IPS-18c (cell line): ENCODE measurements at regions not wholly inside any gene's neighbourhood (a gene's known extent, or its start where the extent isn't known, plus 50 kb on each side); places are given as distances from the start of the nearest gene placed in this dataset.
"Not testable (repeated sequence)": the region's sequence is repeated elsewhere in the genome, so short reads cannot be mapped to it uniquely, and the experiment has no call there.

Source experiments
- H3K4me3 ChIP-seq: 2 replicates; pipeline ENCODE4 v1.7.0; 2013; ENCODE audit warnings: low read depth, mild to moderate bottlenecking, low read length, moderate library complexity; ENCODE audit not compliant: insufficient read depth
- H3K9me3 ChIP-seq: one replicate; pipeline ENCODE4 v1.6.1; 2013; ENCODE audit warnings: mild to moderate bottlenecking, low read length, moderate library complexity; ENCODE audit not compliant: control insufficient read depth, insufficient read depth

DNA sequence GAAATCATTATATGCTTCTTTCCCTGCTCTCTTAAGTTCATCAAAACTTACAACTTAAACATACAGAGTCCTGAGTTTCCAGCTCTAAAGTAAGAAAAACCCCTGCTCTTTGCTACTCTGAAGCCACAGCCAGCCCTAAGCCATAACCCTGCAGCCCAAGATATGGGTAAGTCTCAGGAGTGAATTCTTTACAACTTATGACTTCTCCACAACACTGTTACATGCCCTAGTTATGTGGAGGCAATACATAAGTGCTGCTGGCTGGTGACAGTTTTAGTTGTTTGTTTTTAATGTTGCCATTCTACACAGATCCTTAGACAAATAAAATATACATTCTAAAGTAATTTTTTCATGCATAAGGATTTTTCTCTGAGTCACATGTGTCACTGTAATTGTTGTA is 100.2 kb downstream of the FBXO8 start:
- H3K9me3 ChIP-seq, result no peaks in the 10 kb centered on the region

DNA sequence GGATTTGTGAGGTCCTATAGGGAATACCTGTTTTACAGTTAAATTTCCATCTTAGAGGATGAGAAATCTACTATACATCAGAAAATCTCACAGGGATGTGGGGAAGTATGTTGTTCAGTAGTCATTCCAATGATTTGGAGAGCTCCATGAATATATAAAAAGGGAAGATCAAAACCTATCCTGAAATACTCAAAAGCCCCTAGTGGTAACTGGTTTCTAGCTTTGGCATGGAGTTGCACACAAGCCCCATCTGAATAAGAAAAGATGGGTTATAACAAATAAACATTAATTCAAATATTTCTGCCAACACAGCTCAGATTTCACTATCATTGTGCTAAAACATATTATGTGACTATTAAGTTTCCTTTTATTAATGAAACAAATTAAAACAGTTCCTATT is 101.6 kb downstream of the FBXO8 start:
- H3K4me3 ChIP-seq, result no peak overlapping the region
- H3K9me3 ChIP-seq, result no peaks in the 10 kb centered on the region

More for the DNA sequence above, 100.2 kb downstream of the FBXO8 start:
- H3K4me3 ChIP-seq, result no peak overlapping the region

DNA sequence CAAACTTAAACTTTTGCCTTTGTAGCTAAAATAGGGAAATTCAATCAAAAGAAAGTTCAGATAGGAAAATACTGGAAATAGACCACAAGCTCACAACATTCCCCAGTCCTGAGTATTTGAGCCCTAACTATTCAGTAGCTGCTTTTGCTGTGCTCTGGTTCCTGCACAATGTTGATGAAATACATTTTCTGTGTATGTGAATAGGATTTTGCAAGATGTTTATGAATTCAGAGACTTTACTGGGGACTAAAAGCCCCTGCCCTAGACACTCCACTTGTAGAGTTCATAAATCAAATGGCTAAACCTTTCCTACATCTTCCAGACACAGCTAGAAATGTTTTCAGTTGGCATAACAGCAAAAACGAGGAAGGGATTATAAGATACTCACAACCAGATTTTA is 105.9 kb downstream of the FBXO8 start:
- Histone ChIP-seq H3K9me3 (no peaks in the 10 kb centered on the region), H3K4me3 (no peak overlapping the region)

DNA sequence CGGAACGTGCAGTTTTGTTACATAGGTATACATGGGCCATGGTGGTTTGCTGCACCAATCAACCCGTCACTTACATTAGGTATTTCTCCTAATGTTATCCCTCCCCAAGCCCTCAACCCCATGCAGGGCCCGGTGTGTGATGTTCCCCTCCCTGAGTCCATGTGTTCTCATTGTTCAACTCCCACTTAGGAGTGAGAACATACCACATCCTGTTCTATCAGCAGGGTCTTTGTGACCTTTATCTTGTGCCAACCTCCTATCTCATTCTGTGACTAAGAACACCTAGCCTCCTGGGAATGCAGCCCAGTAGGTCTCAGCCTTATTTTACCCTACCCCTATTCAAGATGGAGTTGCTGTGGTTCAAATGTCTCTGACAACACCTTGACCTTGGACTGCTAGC is 107.6 kb downstream of the FBXO8 start:
- H3K9me3 ChIP-seq, H3K4me3 ChIP-seq: not testable (repeated sequence)

DNA sequence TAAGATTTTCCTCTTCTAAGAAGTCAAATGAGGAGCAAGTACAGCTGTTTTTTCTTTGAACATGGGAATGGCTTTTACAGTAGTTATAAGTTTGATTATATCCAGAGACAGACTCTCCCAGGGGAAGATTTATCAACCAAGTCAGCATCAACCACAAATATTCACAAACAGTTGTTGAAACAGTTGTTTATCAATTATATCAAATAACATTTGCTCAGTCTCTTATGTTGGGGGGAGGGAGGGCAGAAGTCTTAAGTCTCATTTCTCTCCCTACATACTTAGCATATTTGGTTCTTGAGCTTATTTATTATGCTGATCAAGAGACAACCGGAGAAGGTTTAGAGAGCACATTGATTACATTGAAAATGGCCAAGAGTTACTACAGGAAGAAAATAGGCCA is 110.1 kb downstream of the FBXO8 start:
- Histone ChIP-seq H3K4me3 (no peak overlapping the region), H3K9me3 (no peaks in the 10 kb centered on the region)

DNA sequence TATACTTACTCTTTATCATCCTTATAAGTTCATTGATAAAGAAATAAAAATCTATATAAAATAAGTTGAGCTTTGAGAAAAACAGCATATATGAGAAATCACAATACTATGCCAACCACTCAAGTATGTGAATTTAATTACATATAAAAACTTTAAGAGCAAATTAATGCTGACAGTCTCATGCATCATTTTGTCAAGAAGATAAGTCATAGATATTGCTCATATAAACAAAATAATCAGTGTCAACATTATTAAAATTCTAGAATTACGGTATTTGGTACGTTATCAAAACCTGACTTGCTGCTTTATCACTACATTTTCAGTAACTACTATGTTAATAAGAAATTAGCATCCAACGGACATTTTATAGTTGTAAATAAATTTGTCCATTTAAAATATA is 111.2 kb downstream of the FBXO8 start:
- no peaks in the 10 kb centered on the region for H3K9me3 ChIP-seq
- H3K4me3 ChIP-seq, result no peak overlapping the region

DNA sequence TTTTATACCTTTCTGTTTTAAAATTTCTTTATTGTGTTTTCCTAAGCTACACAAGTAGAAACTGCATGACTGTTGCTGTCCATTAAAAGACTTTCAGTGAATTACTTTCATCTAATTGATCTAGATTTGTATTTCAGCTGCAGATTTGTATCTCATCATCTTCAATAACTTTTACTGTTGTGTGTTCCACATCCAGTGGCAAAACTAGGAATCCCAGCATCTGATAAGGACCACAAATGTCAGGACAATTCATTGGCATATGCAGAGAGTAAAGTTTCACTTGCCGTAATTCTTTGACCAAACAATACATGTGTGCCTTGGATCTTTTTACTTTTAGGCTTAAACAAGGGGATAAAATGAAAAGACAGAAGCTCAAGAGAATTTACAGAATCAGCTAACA is 112.6 kb downstream of the FBXO8 start:
- no peaks in the 10 kb centered on the region for H3K9me3 ChIP-seq

DNA sequence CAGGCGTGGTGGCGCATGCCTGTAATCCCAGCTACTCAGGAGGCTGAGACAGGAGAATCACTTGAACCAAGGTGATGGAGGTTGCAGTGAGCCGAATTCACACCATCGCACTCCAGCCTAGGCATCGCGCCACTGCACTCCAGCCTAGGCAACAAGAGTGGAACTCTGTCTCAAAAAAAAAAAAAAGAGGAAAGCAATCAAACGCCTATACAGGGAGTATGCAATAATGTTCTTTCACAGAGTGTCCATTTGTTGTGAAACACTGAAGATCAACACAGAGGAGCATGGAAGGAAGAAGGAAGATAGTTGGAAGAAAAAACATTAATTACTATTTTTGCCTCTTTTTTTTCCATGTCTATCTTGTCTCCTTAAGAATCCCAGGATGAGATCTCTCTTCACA is 113.4 kb downstream of the FBXO8 start:
- no peaks in the 10 kb centered on the region for H3K9me3 ChIP-seq
- H3K4me3 ChIP-seq, result no peak overlapping the region

More for the DNA sequence above, 112.6 kb downstream of the FBXO8 start:
- H3K4me3 ChIP-seq, result no peak overlapping the region

DNA sequence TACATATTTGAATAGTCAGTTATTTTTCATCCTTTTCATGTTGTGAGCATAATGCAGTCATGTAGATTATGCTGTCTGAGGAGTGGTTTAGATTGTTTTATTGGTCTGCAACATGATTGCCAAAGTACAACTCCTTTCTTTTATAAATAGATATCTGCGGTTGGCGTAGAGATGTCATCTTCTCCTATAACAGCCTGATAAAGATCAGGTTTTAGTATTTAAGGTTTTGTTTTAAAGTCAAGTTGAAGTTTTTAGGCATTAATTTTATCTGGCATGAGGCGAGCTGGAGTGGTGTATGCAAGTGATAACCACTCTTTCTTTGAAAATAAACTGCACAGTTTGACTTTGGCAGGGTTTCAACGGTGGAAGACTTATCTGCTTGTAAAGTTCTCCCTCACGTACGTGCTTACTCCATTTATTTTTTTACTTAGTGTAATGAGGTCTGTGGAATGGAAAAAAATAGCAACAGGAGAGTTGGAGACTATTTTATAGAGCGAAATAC is 126.3 kb downstream of the FBXO8 start:
- H3K4me3 ChIP-seq, result no peak overlapping the region
- peaks cover 2% of the 10 kb centered on the region for H3K9me3 ChIP-seq

DNA sequence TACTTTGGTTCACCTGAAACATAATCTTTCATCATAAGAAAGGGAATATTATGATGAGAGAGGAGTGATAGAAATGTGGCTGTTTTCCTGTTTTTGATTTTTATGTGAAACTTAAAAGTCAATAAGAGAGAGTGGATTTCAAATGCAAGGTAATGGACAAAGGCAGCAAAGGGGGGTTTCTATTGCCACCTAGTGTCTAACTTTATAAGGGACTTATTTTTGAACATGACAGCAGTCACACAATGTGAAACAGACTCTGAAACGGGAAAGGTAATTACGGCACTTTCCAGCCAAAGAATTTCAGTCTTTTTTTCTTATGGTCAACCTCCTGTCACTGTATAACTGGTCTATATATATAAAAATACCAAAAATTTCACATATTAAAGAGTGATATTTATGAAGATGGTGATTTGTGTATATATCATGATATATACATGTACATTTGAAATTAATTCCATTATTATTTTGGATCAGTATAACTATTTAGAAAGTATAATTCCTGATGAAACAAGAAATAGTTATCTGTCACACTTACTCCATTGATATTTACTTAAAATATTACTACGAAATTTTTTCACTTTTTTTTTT is 127.1 kb downstream of the FBXO8 start:
- Histone ChIP-seq H3K4me3 (no peak overlapping the region), H3K9me3 (peaks cover 2% of the 10 kb centered on the region)

DNA sequence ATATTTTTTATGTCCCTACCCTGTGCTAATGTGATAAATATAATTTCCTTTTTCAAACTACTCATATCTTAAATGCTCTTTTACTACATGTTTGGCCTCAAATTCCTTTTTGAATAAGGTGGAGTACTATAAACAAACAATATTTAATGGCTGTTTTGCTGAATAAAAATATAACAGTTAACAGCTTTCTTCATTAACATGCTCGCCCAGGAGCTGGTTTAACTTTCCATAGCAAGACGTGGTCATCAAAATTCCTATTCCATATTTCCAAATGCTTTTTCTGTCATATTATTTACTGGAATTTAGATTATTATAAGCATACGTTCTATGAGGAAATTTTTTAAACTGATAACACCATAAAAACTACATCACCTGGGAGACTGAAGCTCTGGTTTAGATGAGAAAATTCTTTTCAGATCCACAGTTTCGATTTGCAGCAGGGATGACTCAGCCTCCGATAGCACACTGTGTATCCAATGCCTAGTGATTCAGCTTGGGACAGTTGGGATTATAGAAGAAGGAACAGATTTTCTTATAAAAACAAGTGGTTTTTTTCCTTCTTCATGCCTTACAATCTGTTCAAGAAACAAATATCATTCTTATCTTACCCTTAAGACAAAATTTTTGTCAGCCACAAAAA is 129.1 kb downstream of the FBXO8 start:
- no peak overlapping the region for H3K4me3 ChIP-seq

DNA sequence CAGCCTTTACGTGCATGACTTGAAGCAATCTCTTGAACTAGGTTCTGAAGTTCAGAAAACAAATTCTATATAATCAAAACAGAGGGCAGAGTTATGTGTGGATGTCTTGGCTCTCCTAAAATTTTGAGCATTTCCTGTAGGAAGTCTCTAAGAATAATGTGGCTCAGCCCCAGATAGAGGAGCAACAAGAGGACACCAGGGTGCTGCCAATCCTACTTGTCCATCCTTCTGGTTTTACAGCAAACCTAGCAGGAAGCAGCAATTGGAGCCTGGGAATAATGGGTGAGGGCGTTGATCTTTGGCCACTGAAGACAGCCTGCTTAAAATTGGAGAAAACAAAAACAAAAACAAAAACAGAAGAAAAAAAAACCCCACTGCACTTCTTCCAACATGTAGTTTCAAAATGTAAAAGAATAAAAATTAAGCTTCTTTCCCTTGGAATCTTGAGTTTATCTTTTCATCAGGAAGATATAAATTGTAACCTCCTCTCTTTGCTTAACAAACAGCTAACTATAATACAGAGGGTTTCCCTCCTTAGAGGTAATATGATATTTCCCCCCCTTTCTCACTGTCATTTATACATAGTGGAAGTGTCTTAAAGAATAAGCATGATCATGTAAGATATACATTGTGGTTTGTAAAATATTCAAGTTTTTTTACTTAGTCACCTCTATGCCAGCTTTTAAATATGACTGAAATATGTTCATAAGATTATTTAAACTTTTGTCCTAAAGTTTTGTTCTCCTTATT is 130.6 kb downstream of the FBXO8 start:
- Histone ChIP-seq H3K4me3 (no peak overlapping the region), H3K9me3 (no peaks in the 10 kb centered on the region)

More for the DNA sequence above, 129.1 kb downstream of the FBXO8 start:
- peaks cover under 1% of the 10 kb centered on the region for H3K9me3 ChIP-seq

DNA sequence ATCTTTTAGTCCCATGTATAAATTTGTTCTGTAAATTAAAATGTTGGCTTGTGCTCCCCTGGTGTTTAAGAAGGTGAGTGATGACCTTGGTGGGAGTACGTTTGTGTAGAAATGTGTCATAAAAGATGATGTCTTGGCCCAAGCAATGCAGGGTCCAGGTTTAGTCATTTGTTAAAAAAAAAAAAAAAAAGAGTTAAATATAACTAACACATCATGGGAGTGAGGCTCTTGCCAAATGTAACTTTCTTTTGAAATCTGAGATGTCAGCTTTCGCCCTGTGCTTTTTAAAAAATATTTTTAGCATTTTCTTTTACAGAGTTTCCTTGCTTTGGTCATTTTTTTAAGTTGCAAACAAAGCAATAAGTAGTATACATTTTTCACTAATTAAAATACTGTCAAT is 135.6 kb downstream of the FBXO8 start:
- H3K9me3 ChIP-seq, result no peaks in the 10 kb centered on the region
- H3K4me3 ChIP-seq, result no peak overlapping the region

DNA sequence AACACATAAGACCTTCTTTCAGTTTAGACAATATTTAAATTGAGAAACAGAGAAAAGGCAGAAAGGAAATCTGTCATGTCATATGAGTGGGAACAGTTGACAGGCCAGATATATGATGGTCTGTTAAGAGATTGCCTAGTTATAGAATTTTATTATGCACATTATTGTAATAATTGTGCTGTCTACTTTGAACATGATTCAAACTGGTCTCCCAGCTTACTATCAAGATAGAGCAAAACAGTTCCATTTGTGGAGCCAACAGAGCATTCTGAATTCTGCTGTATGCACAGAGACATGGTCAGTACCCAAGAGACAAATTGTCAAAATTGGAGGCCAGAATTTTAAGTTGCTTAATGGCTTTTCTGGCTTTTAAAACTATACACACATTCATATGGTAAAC is 139.4 kb downstream of the FBXO8 start:
- no peak overlapping the region for H3K4me3 ChIP-seq
- H3K9me3 ChIP-seq, result no peaks in the 10 kb centered on the region

DNA sequence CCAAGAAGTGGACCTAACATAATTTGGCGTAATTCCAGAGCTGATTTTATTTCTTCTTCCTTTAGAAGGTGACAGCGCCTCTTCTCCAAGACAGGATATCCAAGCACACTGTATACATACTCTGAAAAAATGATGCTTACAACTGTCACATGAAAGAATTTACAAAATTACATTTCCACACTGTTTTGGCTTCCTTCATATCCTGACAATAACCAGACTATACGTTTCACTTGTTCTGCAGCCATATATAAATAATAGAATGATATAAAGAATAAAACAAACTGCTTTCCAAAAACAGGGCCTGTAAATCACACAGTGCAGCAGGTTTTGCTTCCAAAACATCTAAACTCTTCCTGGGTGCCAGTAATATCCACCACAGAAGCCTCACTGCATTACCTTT is 141.6 kb downstream of the FBXO8 start:
- Histone ChIP-seq H3K4me3 (no peak overlapping the region), H3K9me3 (no peaks in the 10 kb centered on the region)

DNA sequence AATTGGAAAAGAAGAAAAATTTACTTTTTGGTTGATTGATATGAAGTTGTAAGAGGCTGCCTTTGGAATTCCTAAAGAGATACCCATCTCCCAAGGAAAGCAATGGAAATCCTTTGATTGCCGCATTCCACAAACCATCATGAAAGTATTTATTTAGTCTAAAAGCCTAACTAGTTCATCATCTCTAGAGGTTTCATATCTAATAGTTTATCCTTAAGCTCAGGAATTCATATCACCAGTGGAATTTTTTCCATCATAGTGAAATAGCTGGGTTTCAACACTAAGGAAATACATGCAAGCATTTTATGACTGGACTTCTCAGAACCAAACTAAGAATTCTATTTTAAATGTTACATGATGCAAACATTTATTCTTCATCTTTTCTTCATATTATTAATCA is 144.9 kb downstream of the FBXO8 start:
- Histone ChIP-seq H3K4me3 (no peak overlapping the region), H3K9me3 (no peaks in the 10 kb centered on the region)

DNA sequence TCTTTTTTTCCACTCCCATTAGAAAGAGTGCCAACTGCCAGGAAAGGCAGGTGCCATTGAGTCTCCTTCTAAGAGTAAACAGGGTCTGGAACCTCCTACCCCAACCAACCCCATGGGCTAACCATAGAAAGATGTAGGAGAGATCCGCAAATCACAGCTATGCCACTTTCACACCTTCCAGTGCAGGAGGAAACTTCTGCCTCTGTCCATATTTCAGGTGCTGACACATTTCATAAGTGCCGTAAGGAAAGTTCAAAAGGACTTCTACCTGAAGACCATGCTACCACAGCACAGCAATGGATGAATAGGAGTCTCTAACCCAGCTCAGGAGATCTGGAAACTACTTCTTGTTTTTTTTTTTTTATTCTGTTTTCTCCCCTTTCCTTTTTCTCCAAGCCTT is 145.8 kb downstream of the FBXO8 start:
- Histone ChIP-seq H3K9me3 (no peaks in the 10 kb centered on the region), H3K4me3 (no peak overlapping the region)

DNA sequence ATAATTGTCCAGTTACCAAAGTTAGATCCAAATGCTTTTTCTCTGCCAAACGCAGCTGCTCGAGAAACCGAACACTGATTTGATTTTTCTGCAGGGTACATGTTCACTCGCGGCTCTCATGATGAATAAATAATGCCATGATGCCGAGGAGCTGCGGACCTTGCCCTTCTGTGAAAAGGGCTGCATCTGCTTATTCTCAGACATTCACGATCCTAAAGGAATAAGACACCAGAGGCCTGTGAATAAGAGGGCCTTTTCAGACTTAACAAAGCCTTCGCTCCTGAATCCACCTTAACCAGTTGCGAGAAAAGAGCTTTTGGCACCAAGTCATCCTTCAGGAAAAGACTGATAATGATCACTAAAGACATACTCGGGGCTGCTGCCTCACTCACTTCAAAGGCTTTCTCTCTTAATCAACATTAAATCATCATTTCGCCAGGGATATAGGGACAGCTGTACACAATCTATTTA is 147.5 kb downstream of the FBXO8 start:
- Histone ChIP-seq H3K4me3 (no peak overlapping the region), H3K9me3 (no peaks in the 10 kb centered on the region)
